Esophagus muscularis mucosa (tissue), 4 donors: ENCODE measurements at regions not wholly inside any gene's neighbourhood (a gene's known extent, or its start where the extent isn't known, plus 50 kb on each side); places are given as distances from the start of the nearest gene placed in this dataset.

Experiments
- DNase-seq: peaks from one replicate; pipeline ENCODE4 v3.0.0-alpha.2; 2017; ENCODE audit errors: extremely low spot score
- H3K27ac ChIP-seq, 4 donors: fragments of 200-600 bp; sonication (generic); replicated peaks in 1 of 4; 1 replicate in 3 of 4; 2 replicates in 1 of 4; pipeline ENCODE4 v1.5.1; 2016 to 2019; ENCODE audit warnings: mild to moderate bottlenecking in 1 of 4
- H3K27me3 ChIP-seq, 4 donors: fragments of 200-600 bp; sonication (generic); one replicate each; pipeline versions ENCODE4 v1.5.1 to v1.6.0; 2016 to 2019
- H3K36me3 ChIP-seq, 4 donors: fragments of 200-600 bp; sonication (generic); one replicate each; pipeline ENCODE4 v1.5.1; 2016 to 2019
- H3K4me1 ChIP-seq, 4 donors: fragments of 200-600 bp; sonication (generic); one replicate each; pipeline ENCODE4 v1.5.1; 2016 to 2019
- H3K4me3 ChIP-seq, 4 donors: fragments of 200-600 bp; sonication (generic); 1 replicate in 2 of 4; 2 replicates in 2 of 4; pipeline ENCODE4 v1.5.1; 2016 to 2019; ENCODE audit warnings: mild to moderate bottlenecking in 4 of 4, moderate library complexity in 1 of 4
- H3K9me3 ChIP-seq, 4 donors: fragments of 200-600 bp; sonication (generic); 1 replicate in 3 of 4; 2 replicates in 1 of 4; pipeline ENCODE4 v1.5.1; 2016 to 2019
- CTCF ChIP-seq, 3 experiments: fragments of 200-600 bp in 2 of 3; fragments of 450-650 bp in 1 of 3; sonication (generic) in 2 of 3; IDR thresholded peaks; one replicate each; pipeline ENCODE4 v1.5.1; 2017 to 2019; ENCODE audit warnings: antibody characterized with exemption in 3 of 3, mild to moderate bottlenecking in 2 of 3, moderate library complexity in 1 of 3
- EP300 ChIP-seq: sonication (generic); formaldehyde crosslinking; IDR thresholded peaks from one replicate; pipeline ENCODE4 v1.6.1; 2017; ENCODE audit warnings: antibody characterized with exemption
- POLR2A ChIP-seq: fragments of 450-650 bp; IDR thresholded peaks from one replicate; pipeline ENCODE4 v1.6.1; 2017; ENCODE audit warnings: antibody characterized with exemption, moderate library complexity, mild to moderate bottlenecking, low read depth
- POLR2AphosphoS5 ChIP-seq, 2 donors: sonication (generic); formaldehyde crosslinking; IDR thresholded peaks; one replicate each; pipeline ENCODE4 v1.6.1; 2017; ENCODE audit warnings: antibody characterized with exemption in 2 of 2
- WGBS: methylation state at CpG from one replicate; pipeline ENCODE4 v1.1.5; 2018; 5-methylcytosine and 5-hydroxymethylcytosine counted together
- intact Hi-C: fragments of 100-400 bp; cut with DNase I; formaldehyde crosslinking; loops from one replicate; pipeline ENCODE4 v1.15.1; 2023

- DNase-seq, result no peak
- intact Hi-C loops, result no loop called here
- H3K4me3 ChIP-seq, result no peak overlapping the region
- no peaks in the 10 kb centered on the region for H3K36me3 ChIP-seq
- no peak for TF ChIP-seq EP300
- TF ChIP-seq POLR2AphosphoS5 (IDR thresholded peaks at IDR 0.05), result no peak
- no peak for TF ChIP-seq POLR2A
- no peak for TF ChIP-seq CTCF (IDR thresholded peaks at IDR 0.05)
- no peaks in the 10 kb centered on the region for H3K27me3 ChIP-seq
- WGBS, result 91% methylated on average over 5 of the region's 5 CpGs
- H3K9me3 ChIP-seq, result no peaks in the 10 kb centered on the region
- no peak overlapping the region for H3K27ac ChIP-seq
- H3K4me1 ChIP-seq, result no peaks in the 10 kb centered on the region
Measured at GRCh38 chr3:64278625-64279024, 53.4 kb upstream of the PRICKLE2 start.

GRCh38 chr3:64276131-64276530 lies 50.9 kb upstream of the PRICKLE2 start:
- Histone ChIP-seq H3K4me1 (no peaks in the 10 kb centered on the region), H3K9me3 (no peaks in the 10 kb centered on the region), H3K27ac (no peak overlapping the region), H3K27me3 (no peaks in the 10 kb centered on the region), H3K4me3 (no peak overlapping the region), H3K36me3 (no peaks in the 10 kb centered on the region)
- intact Hi-C loops, result no loop called here
- WGBS, result 77% methylated on average over 3 of the region's 3 CpGs
- TF ChIP-seq POLR2A (no peak), EP300 (no peak), POLR2AphosphoS5 (IDR thresholded peaks at IDR 0.05) (no peak), CTCF (IDR thresholded peaks at IDR 0.05) (no peak)
- no peak for DNase-seq
